ENCODE measurements at regions not wholly inside any gene's neighbourhood (a gene's known extent, or its start where the extent isn't known, plus 50 kb on each side); places are given as distances from the start of the nearest gene placed in this dataset.
"Not testable (repeated sequence)": the region's sequence is repeated elsewhere in the genome, so short reads cannot be mapped to it uniquely, and the experiment has no call there.

- Histone ChIP-seq H3K4me1 (no peaks in the 10 kb centered on the region), H3K4me3 (no peak overlapping the region), H3K27ac (no peak overlapping the region), H3K9me3 (no peaks in the 10 kb centered on the region), H3K36me3 (no peaks in the 10 kb centered on the region), H3K27me3 (no peaks in the 10 kb centered on the region)
- no peak for TF ChIP-seq POLR2A (IDR thresholded peaks at IDR 0.05)
- TF ChIP-seq CTCF (IDR thresholded peaks at IDR 0.05), result no peak
- intact Hi-C loops (cut with DNase I; ENCODE audit: low total_unique reads), result no loop called here
- no peak for DNase-seq
Observed at GRCh38 chr4:117014236-117014635, 71.1 kb downstream of the TRAM1L1 start.

GRCh38 chr4:117010671-117011070 is 74.7 kb downstream of the TRAM1L1 start:
- Histone ChIP-seq H3K4me1 (no peaks in the 10 kb centered on the region), H3K4me3 (no peak overlapping the region), H3K36me3 (no peaks in the 10 kb centered on the region), H3K9me3 (no peaks in the 10 kb centered on the region), H3K27me3 (no peaks in the 10 kb centered on the region), H3K27ac (no peak overlapping the region)
- intact Hi-C loops (cut with DNase I; ENCODE audit: low total_unique reads), result no loop called here
- DNase-seq, result no peak
- no peak for TF ChIP-seq POLR2A (IDR thresholded peaks at IDR 0.05)
- TF ChIP-seq CTCF (IDR thresholded peaks at IDR 0.05), result no peak

GRCh38 chr4:117001077-117001476 is 84.3 kb downstream of the TRAM1L1 start:
- intact Hi-C loops (cut with DNase I; ENCODE audit: low total_unique reads), result no loop called here
- TF ChIP-seq CTCF (IDR thresholded peaks at IDR 0.05), result no peak
- no peak for TF ChIP-seq POLR2A (IDR thresholded peaks at IDR 0.05)
- no peak overlapping the region for H3K27ac ChIP-seq
- no peaks in the 10 kb centered on the region for H3K9me3 ChIP-seq
- no peaks in the 10 kb centered on the region for H3K4me1 ChIP-seq
- H3K36me3 ChIP-seq, result no peaks in the 10 kb centered on the region
- H3K27me3 ChIP-seq, result peaks cover 0 to 6% of the 10 kb centered on the region in 2 donors
- H3K4me3 ChIP-seq, result no peak overlapping the region
- no peak for DNase-seq

- DNase-seq, result no peak
- no peak overlapping the region for H3K4me3 ChIP-seq
- H3K27ac ChIP-seq, result no peak overlapping the region
- H3K9me3 ChIP-seq, result no peaks in the 10 kb centered on the region
- H3K27me3 ChIP-seq, result no peaks in the 10 kb centered on the region
- TF ChIP-seq POLR2A (IDR thresholded peaks at IDR 0.05), result no peak
- no peak for TF ChIP-seq CTCF (IDR thresholded peaks at IDR 0.05)
- no peaks in the 10 kb centered on the region for H3K4me1 ChIP-seq
- no peaks in the 10 kb centered on the region for H3K36me3 ChIP-seq
- intact Hi-C loops (cut with DNase I; ENCODE audit: low total_unique reads), result no loop called here
Observed at GRCh38 chr4:116982656-116983055, 102.7 kb downstream of the TRAM1L1 start.

- H3K27ac ChIP-seq; H3K4me3 ChIP-seq; H3K27me3 ChIP-seq; intact Hi-C loops (cut with DNase I; ENCODE audit: low total_unique reads); H3K4me1 ChIP-seq; DNase-seq; H3K36me3 ChIP-seq; H3K9me3 ChIP-seq: not testable (repeated sequence)
Observed at GRCh38 chr4:116980436-116980835, 104.9 kb downstream of the TRAM1L1 start.

- no peaks in the 10 kb centered on the region for H3K4me1 ChIP-seq
- no peaks in the 10 kb centered on the region for H3K27me3 ChIP-seq
- intact Hi-C loops (cut with DNase I; ENCODE audit: low total_unique reads), result no loop called here
- no peak for TF ChIP-seq CTCF (IDR thresholded peaks at IDR 0.05)
- no peak for TF ChIP-seq POLR2A (IDR thresholded peaks at IDR 0.05)
- H3K27ac ChIP-seq, result no peak overlapping the region
- H3K9me3 ChIP-seq, result no peaks in the 10 kb centered on the region
- H3K4me3 ChIP-seq, result no peak overlapping the region
- H3K36me3 ChIP-seq, result no peaks in the 10 kb centered on the region
- no peak for DNase-seq
Observed at GRCh38 chr4:116959045-116959444, 126.3 kb downstream of the TRAM1L1 start.
